Calu3 (cell line): ENCODE measurements at regions not wholly inside any gene's neighbourhood (a gene's known extent, or its start where the extent isn't known, plus 50 kb on each side); places are given as distances from the start of the nearest gene placed in this dataset.

Experiments used
- BruUV-seq: library from RNA; stranded (reverse); fragments of 400-500 nt; replicated peaks from 2 replicates; lab custom pipeline; 2021; lab: Mats Ljungman, UMichigan
- CTCF ChIA-PET: fragments of 300-600 bp; sonication (Branson Sonifier 250); formaldehyde crosslinking; loops from one replicate; lab custom pipeline; 2022; ENCODE audit warnings: antibody characterized with exemption; lab: Charles Lee
- DNase-seq: peaks from one replicate; pipeline ENCODE4 v3.0.0; 2022
- H3K27ac Mint-ChIP-seq: one replicate; pipeline ENCODE4 v1.8.0; 2022; ENCODE audit warnings: mixed read lengths; ENCODE audit not compliant: unreplicated experiment
- H3K27me3 Mint-ChIP-seq: one replicate; pipeline ENCODE4 v1.8.0; 2022; ENCODE audit warnings: mixed read lengths; ENCODE audit not compliant: unreplicated experiment
- H3K36me3 Mint-ChIP-seq: one replicate; pipeline ENCODE4 v1.8.0; 2022; ENCODE audit warnings: mild to moderate bottlenecking, moderate library complexity, mixed read lengths; ENCODE audit not compliant: insufficient read depth, unreplicated experiment
- H3K4me1 Mint-ChIP-seq: one replicate; pipeline ENCODE4 v1.8.0; 2022; ENCODE audit warnings: mild to moderate bottlenecking, low read depth, mixed read lengths; ENCODE audit not compliant: unreplicated experiment
- H3K4me3 Mint-ChIP-seq: one replicate; pipeline ENCODE4 v1.8.0; 2022; ENCODE audit warnings: mild to moderate bottlenecking, low read depth, moderate library complexity, mixed read lengths; ENCODE audit not compliant: unreplicated experiment
- H3K9me3 Mint-ChIP-seq: one replicate; pipeline ENCODE4 v1.8.0; 2022; ENCODE audit warnings: low read depth, mixed read lengths; ENCODE audit not compliant: unreplicated experiment
- intact Hi-C: fragments of 100-400 bp; cut with micrococcal nuclease; formaldehyde crosslinking; loops from one replicate; pipeline ENCODE4 v1.10.0; 2022; ENCODE audit not compliant: unreplicated experiment
- TF ChIP-seq, protein P1 (sequence below): fragments of 200-600 bp; IDR thresholded peaks from one replicate; pipeline ENCODE4 v1.8.0; 2022; ENCODE audit warnings: antibody characterized with exemption; ENCODE audit not compliant: unreplicated experiment

DNA sequence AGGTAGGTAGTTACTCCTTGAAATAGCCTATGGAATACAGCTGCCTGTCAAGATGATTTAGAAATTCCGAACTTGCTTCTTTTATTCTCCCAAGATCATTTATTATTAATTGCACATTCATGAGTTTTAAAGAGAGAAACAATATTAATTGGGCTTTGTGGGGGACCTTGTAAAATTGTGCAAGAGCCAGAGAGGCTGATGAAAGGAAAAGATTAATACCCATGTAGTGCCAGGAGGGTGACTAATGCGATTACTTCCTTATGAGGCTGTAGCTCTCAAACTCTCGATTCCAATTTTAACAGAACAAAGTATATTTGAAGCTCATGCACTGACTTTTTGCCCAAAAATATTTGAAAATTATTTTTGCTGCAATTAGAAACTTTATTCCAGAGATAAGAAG lies 423.8 kb upstream of the ID4 start:
- CTCF ChIA-PET = interaction anchor here (0.6 kb wide), 1 partner anchor 299 kb away, joined by 3 read pairs; no protein-coding TSS in a partner anchor
- Mint-ChIP-seq H3K27ac (peak overlapping the region; percentile 62), H3K27me3 (no peaks in the 10 kb centered on the region), H3K4me1 (peaks cover 28% of the 10 kb centered on the region), H3K36me3 (peaks cover 5% of the 10 kb centered on the region), H3K9me3 (peaks cover 6% of the 10 kb centered on the region), H3K4me3 (no peak overlapping the region)
- DNase-seq = peak; percentile 45
- no TSS peak for BruUV-seq
- TF ChIP-seq, protein P1, sequence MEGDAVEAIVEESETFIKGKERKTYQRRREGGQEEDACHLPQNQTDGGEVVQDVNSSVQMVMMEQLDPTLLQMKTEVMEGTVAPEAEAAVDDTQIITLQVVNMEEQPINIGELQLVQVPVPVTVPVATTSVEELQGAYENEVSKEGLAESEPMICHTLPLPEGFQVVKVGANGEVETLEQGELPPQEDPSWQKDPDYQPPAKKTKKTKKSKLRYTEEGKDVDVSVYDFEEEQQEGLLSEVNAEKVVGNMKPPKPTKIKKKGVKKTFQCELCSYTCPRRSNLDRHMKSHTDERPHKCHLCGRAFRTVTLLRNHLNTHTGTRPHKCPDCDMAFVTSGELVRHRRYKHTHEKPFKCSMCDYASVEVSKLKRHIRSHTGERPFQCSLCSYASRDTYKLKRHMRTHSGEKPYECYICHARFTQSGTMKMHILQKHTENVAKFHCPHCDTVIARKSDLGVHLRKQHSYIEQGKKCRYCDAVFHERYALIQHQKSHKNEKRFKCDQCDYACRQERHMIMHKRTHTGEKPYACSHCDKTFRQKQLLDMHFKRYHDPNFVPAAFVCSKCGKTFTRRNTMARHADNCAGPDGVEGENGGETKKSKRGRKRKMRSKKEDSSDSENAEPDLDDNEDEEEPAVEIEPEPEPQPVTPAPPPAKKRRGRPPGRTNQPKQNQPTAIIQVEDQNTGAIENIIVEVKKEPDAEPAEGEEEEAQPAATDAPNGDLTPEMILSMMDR = no peak
- intact Hi-C loops = loop anchor here (1.0 to 10.0 kb wide), 4 partner anchors 31 to 641 kb away; no protein-coding TSS in a partner anchor

DNA sequence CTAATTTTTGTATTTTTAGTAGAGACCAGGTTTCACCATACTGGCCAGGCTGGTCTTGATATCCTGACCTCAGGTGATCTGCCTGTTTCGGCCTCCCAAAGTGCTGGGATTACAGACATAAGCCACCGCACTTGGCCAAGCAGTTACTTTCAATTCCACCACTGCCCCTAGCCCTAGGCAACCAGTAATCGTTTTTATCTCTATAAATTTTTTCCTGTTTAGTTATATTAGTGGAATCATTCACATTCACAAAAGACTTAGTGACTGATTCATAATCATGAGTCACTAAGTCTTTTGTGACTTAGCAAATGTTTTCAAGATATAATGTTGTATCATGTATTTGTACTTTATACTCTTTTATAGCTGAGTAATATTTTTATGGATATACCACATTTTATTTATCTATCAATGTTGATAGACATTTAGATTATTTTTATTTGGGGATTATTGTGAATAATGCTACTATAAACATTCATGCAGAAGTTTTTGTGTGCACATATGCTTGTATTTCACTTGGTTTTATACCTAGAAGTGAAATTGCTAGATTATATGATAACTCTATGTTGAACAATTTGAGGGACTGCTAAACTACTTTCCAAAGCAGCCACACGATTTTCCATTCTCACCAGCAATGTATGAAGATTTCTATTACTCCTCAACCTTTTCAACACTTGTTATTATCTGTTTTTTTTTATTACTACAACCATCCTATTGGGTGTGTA lies 421.4 kb upstream of the ID4 start:
- peaks cover 6% of the 10 kb centered on the region for H3K9me3 Mint-ChIP-seq
- no peak overlapping the region for H3K4me3 Mint-ChIP-seq
- BruUV-seq = no TSS peak
- CTCF ChIA-PET = interaction anchor here (0.9 kb wide), 1 partner anchor 35 kb away, joined by 3 read pairs; no protein-coding TSS in a partner anchor
- DNase-seq = peak; percentile 46
- peaks cover 5% of the 10 kb centered on the region for H3K36me3 Mint-ChIP-seq
- H3K27ac Mint-ChIP-seq = peak overlapping the region; percentile 79
- no peaks in the 10 kb centered on the region for H3K27me3 Mint-ChIP-seq
- intact Hi-C loops = loop anchor here (10.0 kb wide), 2 partner anchors 389 to 639 kb away; no protein-coding TSS in a partner anchor
- peaks cover 40% of the 10 kb centered on the region for H3K4me1 Mint-ChIP-seq
- TF ChIP-seq, protein P1 = no peak

DNA sequence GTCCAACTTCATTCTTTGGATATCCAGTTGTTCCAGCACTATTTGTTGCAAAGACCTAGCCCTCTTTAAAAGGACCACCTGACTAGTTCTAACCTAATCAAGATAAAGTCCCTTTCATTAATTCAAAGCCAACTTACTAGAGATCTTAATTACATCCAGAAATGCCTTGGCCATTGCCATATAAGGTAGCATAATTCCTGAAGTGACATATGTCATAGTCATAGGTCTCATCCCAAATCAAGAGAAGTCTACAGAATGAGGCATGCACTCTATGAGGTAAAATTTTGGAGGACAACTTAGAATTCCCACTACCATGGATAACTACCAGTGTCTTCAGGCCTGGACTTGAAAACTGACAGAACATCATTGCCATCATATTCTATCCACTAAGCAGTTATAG lies 420.4 kb upstream of the ID4 start:
- TF ChIP-seq, protein P1 = no peak
- H3K27ac Mint-ChIP-seq = peak overlapping the region; percentile 79
- BruUV-seq = no TSS peak
- CTCF ChIA-PET = no interaction called here
- no peak for DNase-seq
- H3K4me3 Mint-ChIP-seq = no peak overlapping the region
- H3K36me3 Mint-ChIP-seq = peaks cover 5% of the 10 kb centered on the region
- H3K9me3 Mint-ChIP-seq = peaks cover 7% of the 10 kb centered on the region
- H3K4me1 Mint-ChIP-seq = peaks cover 41% of the 10 kb centered on the region
- no peaks in the 10 kb centered on the region for H3K27me3 Mint-ChIP-seq
- intact Hi-C loops = loop anchor here (10.0 kb wide), 2 partner anchors 388 to 638 kb away; no protein-coding TSS in a partner anchor

DNA sequence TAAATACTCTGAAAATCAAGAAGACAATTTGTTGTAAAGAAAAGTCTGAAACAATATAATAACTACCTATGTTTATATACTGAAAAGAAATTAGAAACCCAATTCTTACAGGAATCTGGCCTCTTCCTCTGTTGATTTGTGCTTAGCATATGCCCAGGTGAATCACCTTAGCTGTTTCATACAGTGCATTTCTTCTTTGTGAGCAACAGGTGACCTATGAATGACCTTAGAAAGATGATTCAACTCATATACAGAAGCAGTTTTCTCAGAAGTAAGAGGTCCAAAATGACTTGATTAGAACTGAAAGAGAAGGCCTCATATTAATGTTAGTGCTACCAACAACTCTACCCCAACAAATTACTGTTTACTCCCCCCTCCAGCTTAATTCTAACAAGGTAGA lies 419.5 kb upstream of the ID4 start:
- DNase-seq = peak; percentile 34
- Mint-ChIP-seq H3K27me3 (no peaks in the 10 kb centered on the region), H3K4me1 (peaks cover 41% of the 10 kb centered on the region), H3K9me3 (peaks cover 7% of the 10 kb centered on the region), H3K36me3 (peaks cover 5% of the 10 kb centered on the region), H3K4me3 (no peak overlapping the region), H3K27ac (peak overlapping the region; percentile 79)
- TSS peak; percentile 98 for BruUV-seq
- intact Hi-C loops = loop anchor here (10.0 kb wide), 2 partner anchors 387 to 637 kb away; no protein-coding TSS in a partner anchor
- CTCF ChIA-PET = interaction anchor here (0.7 to 1.4 kb wide), 2 partner anchors 10 to 655 kb away, joined by 3 to 4 read pairs; no protein-coding TSS in a partner anchor
- TF ChIP-seq, protein P1 = no peak
